ENCODE measurements at regions not wholly inside any gene's neighbourhood (a gene's known extent, or its start where the extent isn't known, plus 50 kb on each side); places are given as distances from the start of the nearest gene placed in this dataset.

DNA sequence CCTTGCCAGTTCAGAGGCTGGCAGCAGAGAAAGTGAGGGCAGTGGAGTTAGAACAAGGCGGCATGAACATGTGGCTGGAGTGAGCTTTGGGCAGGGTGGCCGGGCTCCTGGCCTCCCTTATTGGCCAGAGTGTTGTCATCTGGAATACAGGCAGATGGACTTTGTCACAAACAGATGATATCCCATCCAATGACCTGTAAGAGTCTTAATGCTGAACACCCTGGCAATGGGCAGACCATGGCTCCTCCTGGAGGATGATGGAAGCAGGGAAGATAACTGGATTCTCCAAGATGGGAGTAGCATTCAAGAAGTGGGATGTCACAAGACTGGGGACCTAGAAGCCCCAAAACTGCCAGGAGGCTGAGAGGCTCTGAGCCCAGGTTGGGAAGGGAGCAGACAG is 242.1 kb downstream of the MAFB start:
- TF ChIP-seq, protein P1, sequence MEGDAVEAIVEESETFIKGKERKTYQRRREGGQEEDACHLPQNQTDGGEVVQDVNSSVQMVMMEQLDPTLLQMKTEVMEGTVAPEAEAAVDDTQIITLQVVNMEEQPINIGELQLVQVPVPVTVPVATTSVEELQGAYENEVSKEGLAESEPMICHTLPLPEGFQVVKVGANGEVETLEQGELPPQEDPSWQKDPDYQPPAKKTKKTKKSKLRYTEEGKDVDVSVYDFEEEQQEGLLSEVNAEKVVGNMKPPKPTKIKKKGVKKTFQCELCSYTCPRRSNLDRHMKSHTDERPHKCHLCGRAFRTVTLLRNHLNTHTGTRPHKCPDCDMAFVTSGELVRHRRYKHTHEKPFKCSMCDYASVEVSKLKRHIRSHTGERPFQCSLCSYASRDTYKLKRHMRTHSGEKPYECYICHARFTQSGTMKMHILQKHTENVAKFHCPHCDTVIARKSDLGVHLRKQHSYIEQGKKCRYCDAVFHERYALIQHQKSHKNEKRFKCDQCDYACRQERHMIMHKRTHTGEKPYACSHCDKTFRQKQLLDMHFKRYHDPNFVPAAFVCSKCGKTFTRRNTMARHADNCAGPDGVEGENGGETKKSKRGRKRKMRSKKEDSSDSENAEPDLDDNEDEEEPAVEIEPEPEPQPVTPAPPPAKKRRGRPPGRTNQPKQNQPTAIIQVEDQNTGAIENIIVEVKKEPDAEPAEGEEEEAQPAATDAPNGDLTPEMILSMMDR (conservative IDR thresholded peaks at IDR 0.05), result no peak
- no peak for TF ChIP-seq EZH2 (IDR thresholded peaks at IDR 0.05; ENCODE audit: low read depth)
